C4-2B (cell line): ENCODE measurements at regions not wholly inside any gene's neighbourhood (a gene's known extent, or its start where the extent isn't known, plus 50 kb on each side); places are given as distances from the start of the nearest gene placed in this dataset.

ENCODE experiments used
- ZFX ChIP-seq: fragments of 450-650 bp; IDR thresholded peaks from 2 replicates; pipeline ENCODE4 v1.6.1; 2017
- TF ChIP-seq, protein P1 (sequence below): fragments of 450-650 bp; conservative IDR thresholded peaks from 2 replicates; pipeline ENCODE4 v1.5.1; 2017; ENCODE audit warnings: mild to moderate bottlenecking

DNA sequence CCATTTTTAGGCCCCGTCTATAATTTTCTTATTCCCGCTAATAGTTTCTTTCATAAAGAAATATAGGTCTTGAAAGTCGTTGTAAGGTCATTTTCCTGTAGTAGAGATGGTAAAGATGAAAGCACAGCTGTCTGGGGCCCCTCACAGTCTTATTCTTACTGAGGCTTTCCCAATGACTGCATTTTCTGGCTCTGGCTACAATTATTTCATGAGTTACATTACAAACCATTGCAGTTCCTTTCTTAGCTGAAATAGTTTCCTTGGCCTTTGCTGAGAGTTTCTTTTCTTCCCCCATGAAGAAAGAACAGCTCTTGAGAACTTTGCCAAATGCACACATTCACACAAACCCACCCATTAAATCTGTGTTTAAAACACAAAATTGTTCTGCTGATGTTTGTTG is 113.0 kb downstream of the DYRK2 start:
- TF ChIP-seq, protein P1, sequence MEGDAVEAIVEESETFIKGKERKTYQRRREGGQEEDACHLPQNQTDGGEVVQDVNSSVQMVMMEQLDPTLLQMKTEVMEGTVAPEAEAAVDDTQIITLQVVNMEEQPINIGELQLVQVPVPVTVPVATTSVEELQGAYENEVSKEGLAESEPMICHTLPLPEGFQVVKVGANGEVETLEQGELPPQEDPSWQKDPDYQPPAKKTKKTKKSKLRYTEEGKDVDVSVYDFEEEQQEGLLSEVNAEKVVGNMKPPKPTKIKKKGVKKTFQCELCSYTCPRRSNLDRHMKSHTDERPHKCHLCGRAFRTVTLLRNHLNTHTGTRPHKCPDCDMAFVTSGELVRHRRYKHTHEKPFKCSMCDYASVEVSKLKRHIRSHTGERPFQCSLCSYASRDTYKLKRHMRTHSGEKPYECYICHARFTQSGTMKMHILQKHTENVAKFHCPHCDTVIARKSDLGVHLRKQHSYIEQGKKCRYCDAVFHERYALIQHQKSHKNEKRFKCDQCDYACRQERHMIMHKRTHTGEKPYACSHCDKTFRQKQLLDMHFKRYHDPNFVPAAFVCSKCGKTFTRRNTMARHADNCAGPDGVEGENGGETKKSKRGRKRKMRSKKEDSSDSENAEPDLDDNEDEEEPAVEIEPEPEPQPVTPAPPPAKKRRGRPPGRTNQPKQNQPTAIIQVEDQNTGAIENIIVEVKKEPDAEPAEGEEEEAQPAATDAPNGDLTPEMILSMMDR: no peak
- no peak for TF ChIP-seq ZFX
